Stomach (tissue), 4 donors: ENCODE measurements at regions not wholly inside any gene's neighbourhood (a gene's known extent, or its start where the extent isn't known, plus 50 kb on each side); places are given as distances from the start of the nearest gene placed in this dataset.

Experiments used
- CTCF ChIP-seq, 7 experiments: fragments of 450-650 bp in 4 of 7; fragments of 200-600 bp in 3 of 7; sonication (generic) in 3 of 7; IDR thresholded peaks; one replicate each; pipeline ENCODE4 v1.5.1; 2016 to 2019; ENCODE audit warnings: antibody characterized with exemption in 7 of 7, control low read depth in 2 of 7, mild to moderate bottlenecking in 1 of 7
- EP300 ChIP-seq: sonication (generic); formaldehyde crosslinking; IDR thresholded peaks from one replicate; pipeline ENCODE4 v1.6.1; 2017; ENCODE audit warnings: antibody characterized with exemption
- POLR2A ChIP-seq, 4 donors: fragments of 450-650 bp; IDR thresholded peaks; one replicate each; pipeline ENCODE4 v1.6.1; 2016; ENCODE audit warnings: antibody characterized with exemption in 4 of 4, control low read depth in 2 of 4, mild to moderate bottlenecking in 1 of 4, moderate library complexity in 1 of 4
- POLR2AphosphoS5 ChIP-seq, 3 donors: sonication (generic); formaldehyde crosslinking; IDR thresholded peaks; one replicate each; pipeline ENCODE4 v1.6.1; 2016; ENCODE audit warnings: antibody characterized with exemption in 3 of 3

DNA sequence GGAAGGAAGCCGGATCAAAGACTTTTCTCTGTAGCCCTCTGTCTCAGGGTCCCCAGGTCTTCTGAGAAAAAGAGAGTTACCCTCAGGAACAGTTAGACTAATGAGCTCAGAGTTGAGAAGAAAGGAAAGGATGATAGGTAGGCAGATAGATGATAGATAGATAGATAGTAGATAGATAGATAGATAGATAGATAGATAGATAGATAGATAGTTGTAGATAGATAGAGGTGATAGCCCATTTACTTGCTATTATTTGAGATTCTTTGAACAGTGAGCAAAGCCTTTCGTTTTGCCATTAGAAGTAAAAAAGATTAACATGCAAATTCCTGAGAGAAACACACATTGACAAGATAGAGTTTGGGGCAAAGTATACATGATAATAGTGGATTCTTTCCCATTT lies 86.9 kb upstream of the KIT start:
- TF ChIP-seq POLR2AphosphoS5 (IDR thresholded peaks at IDR 0.05) (no peak), CTCF (IDR thresholded peaks at IDR 0.05) (no peak), POLR2A (IDR thresholded peaks at IDR 0.05) (no peak), EP300 (no peak)
